A673 (cell line): ENCODE measurements at regions not wholly inside any gene's neighbourhood (a gene's known extent, or its start where the extent isn't known, plus 50 kb on each side); places are given as distances from the start of the nearest gene placed in this dataset.

Source experiments
- BruUV-seq: library from RNA; stranded (reverse); fragments of 400-500 nt; replicated peaks from 2 replicates; lab custom pipeline; 2021; lab: Mats Ljungman, UMichigan
- CTCF ChIA-PET: fragments of 300-600 bp; sonication (Branson Sonifier 250); formaldehyde crosslinking; loops from one replicate; lab custom pipeline; 2022; ENCODE audit warnings: antibody characterized with exemption; lab: Charles Lee
- POLR2A ChIA-PET: fragments of 300-600 bp; sonication (Branson Sonifier 250); formaldehyde crosslinking; loops from one replicate; lab custom pipeline; 2022; ENCODE audit warnings: antibody characterized with exemption; ENCODE audit not compliant: low non-redundant PET; lab: Charles Lee
- DNase-seq: peaks from one replicate; pipeline ENCODE4 v3.0.0-alpha.2; 2015; ENCODE audit warnings: low spot score
- H3K27ac ChIP-seq: fragments of 200-600 bp; sonication (generic); 2 replicates; pipeline ENCODE4 v1.5.1; 2016; ENCODE audit warnings: mixed run types, low read depth, mild to moderate bottlenecking, mixed read lengths, antibody characterized with exemption, low read length; ENCODE audit not compliant: poor library complexity, severe bottlenecking
- H3K27me3 ChIP-seq: fragments of 200-600 bp; sonication (generic); replicated peaks from 2 replicates; pipeline ENCODE4 v1.6.1; 2017; ENCODE audit warnings: mixed run types, low read depth, mild to moderate bottlenecking, mixed read lengths, antibody characterized with exemption, low read length; ENCODE audit not compliant: insufficient read depth, poor library complexity
- H3K36me3 ChIP-seq: fragments of 200-600 bp; sonication (generic); 2 replicates; pipeline ENCODE4 v1.6.1; 2016; ENCODE audit warnings: mixed run types, mild to moderate bottlenecking, mixed read lengths, antibody characterized with exemption, low read length; ENCODE audit not compliant: insufficient read depth, poor library complexity, severe bottlenecking
- H3K4me1 ChIP-seq: fragments of 200-600 bp; sonication (generic); 2 replicates; pipeline ENCODE4 v1.6.1; 2017; ENCODE audit warnings: mixed run types, mild to moderate bottlenecking, mixed read lengths, antibody characterized with exemption, low read length; ENCODE audit not compliant: insufficient read depth, poor library complexity, severe bottlenecking
- H3K4me3 ChIP-seq: fragments of 200-600 bp; sonication (generic); 2 replicates; pipeline ENCODE4 v1.5.1; 2016; ENCODE audit warnings: low read depth, mixed run types, mild to moderate bottlenecking, mixed read lengths, low read length; ENCODE audit not compliant: poor library complexity, severe bottlenecking
- H3K9me3 ChIP-seq: fragments of 200-600 bp; sonication (generic); 2 replicates; pipeline ENCODE4 v1.6.1; 2016; ENCODE audit warnings: mixed run types, low read depth, mild to moderate bottlenecking, mixed read lengths, antibody characterized with exemption, low read length; ENCODE audit not compliant: poor library complexity, severe bottlenecking
- CTCF ChIP-seq: fragments of 300-800, 200-600 bp; sonication (generic); conservative IDR thresholded peaks from 2 replicates; pipeline ENCODE4 v1.5.1; 2017; ENCODE audit warnings: low read depth, mild to moderate bottlenecking, antibody characterized with exemption, low read length, moderate library complexity, mixed read lengths
- EZH2 ChIP-seq: fragments of 200-600 bp; sonication (generic); IDR thresholded peaks from 2 replicates; pipeline ENCODE4 v1.6.1; 2017; ENCODE audit warnings: borderline replicate concordance, low read depth, mild to moderate bottlenecking, mixed read lengths, antibody characterized with exemption, low read length; ENCODE audit not compliant: poor library complexity, severe bottlenecking
- intact Hi-C: fragments of 100-400 bp; cut with micrococcal nuclease; formaldehyde crosslinking; loops from one replicate; pipeline ENCODE4 v1.10.0; 2022; ENCODE audit not compliant: unreplicated experiment

DNA sequence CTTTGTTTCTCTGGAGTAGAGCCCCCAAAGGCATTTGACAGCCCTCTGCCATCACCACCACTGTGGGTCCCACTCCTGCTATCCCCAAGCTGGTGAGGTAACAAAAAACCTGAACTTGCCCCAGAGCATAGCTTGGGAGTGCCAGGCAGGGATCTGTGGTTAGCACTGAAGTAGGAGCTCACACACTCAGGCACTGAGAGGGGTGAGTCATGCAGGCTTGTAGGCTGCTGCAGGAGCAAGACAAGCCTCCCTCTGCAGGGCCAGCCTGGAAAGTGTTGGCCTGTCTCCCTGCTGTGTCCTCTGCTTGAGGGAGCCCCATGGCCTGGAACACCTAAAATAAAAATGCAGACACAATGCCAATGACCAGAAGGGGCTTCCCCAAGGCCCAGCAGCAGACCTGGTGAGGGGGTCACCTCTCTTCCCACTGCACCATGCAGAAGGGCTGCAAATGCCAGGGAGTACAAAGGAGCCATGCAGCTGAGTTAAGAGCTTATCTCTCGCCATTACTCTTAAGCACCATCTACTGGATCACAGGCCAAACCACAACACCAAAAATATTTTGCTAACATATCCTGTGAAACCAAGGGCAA is 108.9 kb upstream of the POGK start:
- intact Hi-C loops, result no loop called here
- BruUV-seq, result no TSS peak
- TF ChIP-seq EZH2 (no peak), CTCF (no peak; the same call in 1 of the 2 replicates)
- ChIA-PET POLR2A (no interaction called here), CTCF (no interaction called here)
- Histone ChIP-seq H3K27ac (no peak overlapping the region), H3K36me3 (no peaks in the 10 kb centered on the region), H3K27me3 (no peaks in the 10 kb centered on the region), H3K9me3 (no peaks in the 10 kb centered on the region), H3K4me1 (no peaks in the 10 kb centered on the region), H3K4me3 (no peak overlapping the region)
- DNase-seq, result peak; percentile 2

- Histone ChIP-seq H3K27ac (no peak overlapping the region), H3K4me1 (no peaks in the 10 kb centered on the region), H3K27me3 (no peaks in the 10 kb centered on the region), H3K4me3 (no peak overlapping the region), H3K36me3 (no peaks in the 10 kb centered on the region), H3K9me3 (no peaks in the 10 kb centered on the region)
- POLR2A ChIA-PET, result no interaction called here
- CTCF ChIA-PET, result no interaction called here
- intact Hi-C loops, result no loop called here
- BruUV-seq, result no TSS peak
- TF ChIP-seq EZH2 (no peak), CTCF (no peak)
- no peak for DNase-seq
Observed at GRCh38 chr1:166738140-166738539, 101.1 kb upstream of the POGK start.

DNA sequence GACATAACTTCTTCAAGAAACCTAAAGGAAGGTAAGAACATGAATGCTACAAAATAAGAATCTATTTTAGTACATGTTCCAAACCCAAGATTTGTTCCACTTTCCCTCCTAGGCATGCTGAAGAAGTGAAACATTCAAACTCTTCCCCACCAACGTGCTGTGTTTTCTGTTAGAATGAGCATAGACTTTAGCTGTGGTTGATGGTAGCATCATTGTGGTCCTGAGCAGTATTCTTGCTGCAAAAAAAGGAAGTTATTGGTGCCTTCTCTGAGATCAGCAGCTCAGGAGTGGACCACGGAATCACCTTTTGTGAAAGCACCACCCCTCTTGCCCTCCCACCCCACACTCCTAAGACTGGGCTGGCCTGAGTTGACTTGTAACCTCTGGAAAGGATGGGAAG is 100.4 kb upstream of the POGK start:
- intact Hi-C loops, result no loop called here
- no peak overlapping the region for H3K4me3 ChIP-seq
- POLR2A ChIA-PET, result no interaction called here
- H3K27ac ChIP-seq, result no peak overlapping the region
- DNase-seq, result no peak
- H3K4me1 ChIP-seq, result no peaks in the 10 kb centered on the region
- H3K36me3 ChIP-seq, result no peaks in the 10 kb centered on the region
- CTCF ChIA-PET, result no interaction called here
- no TSS peak for BruUV-seq
- H3K27me3 ChIP-seq, result no peaks in the 10 kb centered on the region
- H3K9me3 ChIP-seq, result no peaks in the 10 kb centered on the region
- TF ChIP-seq EZH2 (no peak), CTCF (no peak)
